Thyroid gland (tissue), 4 donors: ENCODE measurements at regions not wholly inside any gene's neighbourhood (a gene's known extent, or its start where the extent isn't known, plus 50 kb on each side); places are given as distances from the start of the nearest gene placed in this dataset.

Experiments used
- DNase-seq, 2 donors: peaks; one replicate each; pipeline ENCODE4 v3.0.0-alpha.2; 2019
- H3K27ac ChIP-seq, 3 donors: fragments of 200-600 bp; sonication (generic); 1 replicate in 2 of 3; 2 replicates in 1 of 3; pipeline ENCODE4 v1.5.1; 2016 to 2019; ENCODE audit warnings: mild to moderate bottlenecking in 1 of 3, moderate library complexity in 1 of 3
- H3K27me3 ChIP-seq: fragments of 200-600 bp; sonication (generic); one replicate; pipeline ENCODE4 v1.5.1; 2019
- H3K36me3 ChIP-seq, 2 donors: fragments of 200-600 bp; sonication (generic); one replicate each; pipeline ENCODE4 v1.5.1; 2016 to 2019
- H3K4me1 ChIP-seq, 2 donors: fragments of 200-600 bp; sonication (generic); one replicate each; pipeline ENCODE4 v1.5.1; 2017 to 2019
- H3K4me3 ChIP-seq, 3 donors: fragments of 200-600 bp; sonication (generic); replicated peaks in 1 of 3; 1 replicate in 2 of 3; 2 replicates in 1 of 3; pipeline ENCODE4 v1.5.1; 2016; ENCODE audit warnings: mild to moderate bottlenecking in 1 of 3
- H3K9me3 ChIP-seq: fragments of 200-600 bp; sonication (generic); one replicate; pipeline ENCODE4 v1.5.1; 2017
- POLR2A ChIP-seq, 2 donors: fragments of 450-650 bp; IDR thresholded peaks; one replicate each; pipeline ENCODE4 v1.6.1; 2017; ENCODE audit warnings: antibody characterized with exemption in 2 of 2, mild to moderate bottlenecking in 2 of 2, moderate library complexity in 1 of 2
- WGBS, 2 donors: methylation state at CpG; one replicate each; pipeline ENCODE4 v1.1.5; 2017; 5-methylcytosine and 5-hydroxymethylcytosine counted together
- intact Hi-C: fragments of 100-400 bp; cut with DNase I; formaldehyde crosslinking; loops from one replicate; pipeline ENCODE4 v1.15.1; 2023
- TF ChIP-seq, protein P1 (sequence below), 6 experiments: fragments of 200-600 bp in 3 of 6; fragments of 450-650 bp in 3 of 6; sonication (generic) in 3 of 6; IDR thresholded peaks; one replicate each; pipeline ENCODE4 v1.5.1; 2016 to 2019; ENCODE audit warnings: antibody characterized with exemption in 6 of 6, mild to moderate bottlenecking in 2 of 6, inconsistent platforms in 1 of 6, moderate library complexity in 1 of 6

DNA sequence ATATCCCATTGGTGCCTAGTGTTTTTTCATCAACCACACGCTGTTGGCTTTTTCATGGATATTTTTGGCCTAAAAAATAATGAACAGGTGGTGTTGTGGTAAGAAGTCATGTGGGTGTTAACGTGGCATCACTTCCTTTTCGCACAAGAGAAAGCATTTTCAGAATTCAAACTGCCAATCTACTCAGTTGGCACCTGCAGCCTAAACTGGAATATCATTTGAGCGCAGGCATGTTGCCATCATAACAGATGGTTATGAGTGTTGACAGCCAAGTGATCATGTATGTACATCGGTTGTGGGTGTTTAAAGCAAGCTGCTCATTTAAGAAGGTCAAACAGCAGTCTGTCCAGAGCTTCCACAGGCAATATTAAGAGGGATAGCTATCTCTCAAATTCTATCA, 1963.0 kb downstream of the NCAM2 start:
- no peak for DNase-seq
- whole genome bisulfite sequencing, 2 donors: 80 to 87% methylated on average over 5 of the region's 5 CpGs
- Histone ChIP-seq H3K27ac (no peak overlapping the region), H3K4me3 (no peak overlapping the region), H3K36me3 (no peaks in the 10 kb centered on the region), H3K9me3 (no peaks in the 10 kb centered on the region), H3K27me3 (no peaks in the 10 kb centered on the region), H3K4me1 (no peaks in the 10 kb centered on the region)
- intact Hi-C loops: no loop called here
- no peak for TF ChIP-seq POLR2A (IDR thresholded peaks at IDR 0.05)
- TF ChIP-seq, protein P1, sequence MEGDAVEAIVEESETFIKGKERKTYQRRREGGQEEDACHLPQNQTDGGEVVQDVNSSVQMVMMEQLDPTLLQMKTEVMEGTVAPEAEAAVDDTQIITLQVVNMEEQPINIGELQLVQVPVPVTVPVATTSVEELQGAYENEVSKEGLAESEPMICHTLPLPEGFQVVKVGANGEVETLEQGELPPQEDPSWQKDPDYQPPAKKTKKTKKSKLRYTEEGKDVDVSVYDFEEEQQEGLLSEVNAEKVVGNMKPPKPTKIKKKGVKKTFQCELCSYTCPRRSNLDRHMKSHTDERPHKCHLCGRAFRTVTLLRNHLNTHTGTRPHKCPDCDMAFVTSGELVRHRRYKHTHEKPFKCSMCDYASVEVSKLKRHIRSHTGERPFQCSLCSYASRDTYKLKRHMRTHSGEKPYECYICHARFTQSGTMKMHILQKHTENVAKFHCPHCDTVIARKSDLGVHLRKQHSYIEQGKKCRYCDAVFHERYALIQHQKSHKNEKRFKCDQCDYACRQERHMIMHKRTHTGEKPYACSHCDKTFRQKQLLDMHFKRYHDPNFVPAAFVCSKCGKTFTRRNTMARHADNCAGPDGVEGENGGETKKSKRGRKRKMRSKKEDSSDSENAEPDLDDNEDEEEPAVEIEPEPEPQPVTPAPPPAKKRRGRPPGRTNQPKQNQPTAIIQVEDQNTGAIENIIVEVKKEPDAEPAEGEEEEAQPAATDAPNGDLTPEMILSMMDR (IDR thresholded peaks at IDR 0.05): no peak

DNA sequence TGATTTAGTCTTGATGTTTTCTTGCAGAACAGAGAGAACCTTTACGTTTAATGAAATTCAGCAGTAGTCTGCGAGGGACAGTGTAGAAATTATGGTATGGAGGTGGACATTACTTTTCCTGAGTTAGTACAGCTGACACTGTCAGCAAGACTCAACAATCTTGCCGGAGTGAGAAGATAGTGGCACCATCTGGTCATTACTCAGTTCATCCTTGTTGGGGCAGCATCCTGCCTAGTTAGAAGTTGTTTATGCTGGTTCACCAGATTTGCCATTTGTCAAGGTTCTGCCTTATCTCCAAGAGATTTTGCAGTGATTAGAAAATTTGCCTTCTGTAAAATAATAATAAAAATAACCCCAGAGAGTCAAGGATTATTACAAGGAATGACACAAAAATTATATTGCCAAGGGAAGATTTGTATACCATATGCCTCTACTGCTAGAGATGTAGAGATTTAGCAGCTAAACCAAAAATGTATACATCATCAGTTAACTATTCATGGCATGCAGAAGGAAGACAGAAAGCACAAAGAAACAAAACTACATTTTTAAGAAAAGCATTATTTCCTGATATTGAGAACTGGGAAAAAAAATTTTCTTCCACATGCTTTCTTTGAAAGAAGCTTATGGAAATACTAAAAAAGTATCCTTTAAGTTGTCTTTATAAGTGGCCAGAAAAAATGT, 1967.4 kb downstream of the NCAM2 start:
- H3K27ac ChIP-seq: no peak overlapping the region
- no peaks in the 10 kb centered on the region for H3K36me3 ChIP-seq
- H3K4me1 ChIP-seq: no peaks in the 10 kb centered on the region
- DNase-seq: no peak
- H3K27me3 ChIP-seq: no peaks in the 10 kb centered on the region
- intact Hi-C loops: no loop called here
- no peak overlapping the region for H3K4me3 ChIP-seq
- H3K9me3 ChIP-seq: no peaks in the 10 kb centered on the region
- TF ChIP-seq, protein P1 (IDR thresholded peaks at IDR 0.05): no peak
- no peak for TF ChIP-seq POLR2A (IDR thresholded peaks at IDR 0.05)
- WGBS, 2 donors: 78 to 83% methylated on average over 3 of the region's 3 CpGs

GRCh38 chr21:22981819-22982218, 1983.6 kb downstream of the NCAM2 start:
- WGBS, 2 donors: 78% methylated on average over 4 of the region's 4 CpGs

GRCh38 chr21:22993144-22993543, 1994.9 kb downstream of the NCAM2 start:
- TF ChIP-seq POLR2A (IDR thresholded peaks at IDR 0.05): no peak
- TF ChIP-seq, protein P1 (IDR thresholded peaks at IDR 0.05): no peak
- no peak overlapping the region for H3K4me3 ChIP-seq
- H3K36me3 ChIP-seq: no peaks in the 10 kb centered on the region
- DNase-seq: no peak
- H3K27me3 ChIP-seq: no peaks in the 10 kb centered on the region
- intact Hi-C loops: no loop called here
- 76 to 79% methylated on average over 4 of the region's 4 CpGs for WGBS, 2 donors
- no peak overlapping the region for H3K27ac ChIP-seq
- no peaks in the 10 kb centered on the region for H3K9me3 ChIP-seq
- no peaks in the 10 kb centered on the region for H3K4me1 ChIP-seq

More at GRCh38 chr21:22981819-22982218, 1983.6 kb downstream of the NCAM2 start:
- Histone ChIP-seq H3K4me3 (no peak overlapping the region), H3K4me1 (no peaks in the 10 kb centered on the region), H3K9me3 (no peaks in the 10 kb centered on the region), H3K27ac (no peak overlapping the region), H3K27me3 (no peaks in the 10 kb centered on the region), H3K36me3 (no peaks in the 10 kb centered on the region)
- TF ChIP-seq, protein P1 (IDR thresholded peaks at IDR 0.05): no peak
- no peak for TF ChIP-seq POLR2A (IDR thresholded peaks at IDR 0.05)
- no peak for DNase-seq
- intact Hi-C loops: no loop called here

GRCh38 chr21:22993822-22994574, 1995.8 kb downstream of the NCAM2 start:
- intact Hi-C loops: no loop called here
- Histone ChIP-seq H3K27ac (no peak overlapping the region), H3K27me3 (no peaks in the 10 kb centered on the region), H3K36me3 (no peaks in the 10 kb centered on the region), H3K4me3 (no peak overlapping the region), H3K9me3 (no peaks in the 10 kb centered on the region), H3K4me1 (no peaks in the 10 kb centered on the region)
- 67 to 81% methylated on average over 14 of the region's 14 CpGs for WGBS, 2 donors
- no peak for DNase-seq
- TF ChIP-seq, protein P1 (IDR thresholded peaks at IDR 0.05): no peak
- no peak for TF ChIP-seq POLR2A (IDR thresholded peaks at IDR 0.05)
